NOMO-1 treated with DMSO at 0.1 percent for 48 hours (cell line): ENCODE measurements at regions not wholly inside any gene's neighbourhood (a gene's known extent, or its start where the extent isn't known, plus 50 kb on each side); places are given as distances from the start of the nearest gene placed in this dataset.

Source experiments
- DNase-seq: peaks from one replicate; lab custom pipeline; 2025; ENCODE audit not compliant: unreplicated experiment; lab: John Stamatoyannopoulos, UW

- no peak for DNase-seq
Observed at GRCh38 chr5:164651546-164652275, 1146.3 kb downstream of the MAT2B start.

GRCh38 chr5:164652276-164652660, 1146.8 kb downstream of the MAT2B start:
- peak; percentile 29 for DNase-seq

- no peak for DNase-seq
Observed at GRCh38 chr5:164663198-164663989, 1158.0 kb downstream of the MAT2B start.

GRCh38 chr5:164671640-164672039, 1166.2 kb downstream of the MAT2B start:
- peak; percentile 61 for DNase-seq

- DNase-seq: no peak
Observed at GRCh38 chr5:164672205-164672604, 1166.8 kb downstream of the MAT2B start.

GRCh38 chr5:164672931-164673694, 1167.7 kb downstream of the MAT2B start:
- DNase-seq: peak; percentile 19

GRCh38 chr5:164679461-164679860, 1174.0 kb downstream of the MAT2B start:
- DNase-seq: no peak

GRCh38 chr5:164680216-164680615, 1174.8 kb downstream of the MAT2B start:
- no peak for DNase-seq

GRCh38 chr5:164680812-164681520, 1175.5 kb downstream of the MAT2B start:
- DNase-seq: no peak

GRCh38 chr5:164687391-164687790, 1182.0 kb downstream of the MAT2B start:
- no peak for DNase-seq

- no peak for DNase-seq
Observed at GRCh38 chr5:164688437-164688836, 1183.0 kb downstream of the MAT2B start.

- no peak for DNase-seq
Observed at GRCh38 chr5:164708831-164709230, 1203.4 kb downstream of the MAT2B start.

- DNase-seq: no peak
Observed at GRCh38 chr5:164713682-164714081, 1208.3 kb downstream of the MAT2B start.

- no peak for DNase-seq
Observed at GRCh38 chr5:164721116-164721515, 1215.7 kb downstream of the MAT2B start.

GRCh38 chr5:164721656-164722055, 1216.2 kb downstream of the MAT2B start:
- DNase-seq: no peak

- no peak for DNase-seq
Observed at GRCh38 chr5:164722702-164723101, 1217.3 kb downstream of the MAT2B start.

- DNase-seq: no peak
Observed at GRCh38 chr5:164727012-164727411, 1221.6 kb downstream of the MAT2B start.

- DNase-seq: no peak
Observed at GRCh38 chr5:164728733-164729132, 1223.3 kb downstream of the MAT2B start.

GRCh38 chr5:164735334-164735733, 1229.9 kb downstream of the MAT2B start:
- no peak for DNase-seq

GRCh38 chr5:164741376-164741775, 1236.0 kb downstream of the MAT2B start:
- DNase-seq: no peak

- peak; percentile 60 for DNase-seq
Observed at GRCh38 chr5:164742025-164742424, 1236.6 kb downstream of the MAT2B start.
